Dermis microvascular lymphatic vessel endothelial cell (primary cell): ENCODE measurements at regions not wholly inside any gene's neighbourhood (a gene's known extent, or its start where the extent isn't known, plus 50 kb on each side); places are given as distances from the start of the nearest gene placed in this dataset.
A peak's percentile ranks its signal among the peaks of the same experiment; 100 is the strongest.
"Not testable (repeated sequence)": the region's sequence is repeated elsewhere in the genome, so short reads cannot be mapped to it uniquely, and the experiment has no call there.

Experiments
- DNase-seq, 2 donors: peaks; one replicate each; pipeline versions ENCODE4 v3.0.0 to v3.0.0-alpha.2; 2010; ENCODE audit warnings: low read depth in 2 of 2

GRCh38 chr5:39661026-39661779 is 236.4 kb upstream of the DAB2 start:
- DNase-seq: peak in 1 of 2 donors; percentile 12

DNA sequence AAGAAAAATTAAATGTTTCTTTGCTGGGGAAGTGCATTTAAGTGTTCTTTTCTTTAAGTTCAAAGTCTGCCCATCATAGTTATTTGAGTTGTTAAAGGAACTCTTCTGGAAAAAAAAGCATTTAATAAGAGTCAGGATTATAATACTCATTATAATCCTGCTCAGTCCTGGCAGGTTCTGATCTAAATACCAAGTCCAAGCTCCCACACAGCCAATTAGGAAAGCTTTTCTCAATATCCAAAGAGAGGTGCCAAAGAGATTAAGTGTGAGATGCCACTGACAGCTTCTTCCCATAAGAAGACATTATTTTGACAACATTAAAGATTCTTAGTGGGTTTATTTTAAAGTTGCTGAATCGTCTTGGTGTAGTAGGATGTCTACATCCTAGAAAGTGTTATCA is 235.2 kb upstream of the DAB2 start:
- no peak for DNase-seq

DNA sequence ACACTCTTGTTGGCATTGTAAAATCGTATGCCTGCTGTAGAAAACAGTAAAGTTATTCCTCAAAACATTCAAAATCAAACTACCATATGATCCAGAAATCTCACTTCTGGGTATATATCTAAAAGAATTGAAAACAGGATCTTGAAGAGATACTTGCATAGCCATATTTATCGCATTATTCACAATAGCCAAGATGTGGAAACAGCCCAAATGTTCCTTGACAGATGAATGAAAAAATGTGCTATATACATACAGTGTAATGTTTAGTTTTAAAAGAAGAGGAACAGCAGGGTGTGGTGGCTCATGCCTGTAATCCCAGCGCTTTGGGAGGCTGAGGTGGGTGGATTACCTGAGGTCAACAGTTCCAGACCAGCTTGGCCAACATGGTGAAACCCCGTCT is 234.1 kb upstream of the DAB2 start:
- no peak for DNase-seq

DNA sequence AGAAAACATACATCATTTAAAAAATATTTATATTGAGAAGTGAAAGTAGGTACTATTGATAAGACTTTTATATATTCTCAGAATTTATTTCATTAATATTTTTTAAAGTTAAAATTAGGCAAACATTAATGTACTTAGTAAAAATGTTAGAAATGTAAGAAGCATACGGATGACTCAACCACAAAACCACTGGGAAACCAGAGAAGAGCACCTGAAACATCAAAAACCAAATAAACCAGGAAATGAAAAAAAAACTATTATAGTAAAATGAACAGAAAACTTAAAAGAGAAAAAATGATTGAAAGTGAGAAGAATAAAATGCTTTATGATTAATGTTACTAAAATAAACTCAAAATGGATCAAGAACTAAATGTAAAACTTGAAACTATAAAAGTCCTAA is 233.2 kb upstream of the DAB2 start:
- DNase-seq: no peak

DNA sequence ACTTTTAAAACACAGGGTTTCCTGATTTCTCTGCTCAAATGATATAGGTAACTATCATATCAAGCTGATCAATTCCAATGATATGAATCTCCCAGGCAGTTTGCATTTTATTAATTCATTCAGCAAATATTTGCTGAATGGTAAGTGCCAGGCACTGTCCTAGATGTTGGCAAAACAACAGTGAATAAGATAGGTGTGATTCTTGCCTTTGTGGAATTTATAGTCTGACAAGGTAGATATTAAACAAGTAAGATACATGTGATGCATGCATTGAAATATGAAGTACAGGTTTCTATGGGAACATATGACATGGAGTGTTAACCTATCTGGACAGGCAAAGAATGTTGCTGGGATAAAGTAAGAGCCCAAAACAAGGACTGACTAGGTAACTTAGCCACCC is 231.8 kb upstream of the DAB2 start:
- no peak for DNase-seq

- no peak for DNase-seq
Observed at GRCh38 chr5:39654715-39655114, 229.9 kb upstream of the DAB2 start.

DNA sequence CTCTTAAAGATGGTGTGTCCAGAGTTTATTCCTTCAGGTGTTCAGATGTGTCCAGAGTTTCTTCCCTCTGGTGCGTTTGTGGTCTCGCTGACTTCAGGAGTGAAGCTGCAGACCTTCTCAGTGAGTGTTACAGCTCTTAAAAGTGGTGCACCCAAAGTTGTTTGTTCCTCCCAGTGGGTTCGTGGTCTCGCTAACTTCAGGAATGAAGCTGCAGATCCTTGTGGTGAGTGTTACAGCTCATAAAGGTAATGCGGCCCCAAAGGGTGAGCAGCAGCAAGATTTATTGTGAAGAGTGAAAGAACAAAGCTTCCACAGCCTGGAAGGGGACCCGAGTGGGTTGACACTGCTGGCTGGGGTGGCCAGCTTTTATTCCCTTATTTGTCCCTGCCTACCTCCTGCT is 227.7 kb upstream of the DAB2 start:
- not testable (repeated sequence) for DNase-seq

- no peak for DNase-seq
Observed at GRCh38 chr5:39652036-39652435, 227.3 kb upstream of the DAB2 start.

DNA sequence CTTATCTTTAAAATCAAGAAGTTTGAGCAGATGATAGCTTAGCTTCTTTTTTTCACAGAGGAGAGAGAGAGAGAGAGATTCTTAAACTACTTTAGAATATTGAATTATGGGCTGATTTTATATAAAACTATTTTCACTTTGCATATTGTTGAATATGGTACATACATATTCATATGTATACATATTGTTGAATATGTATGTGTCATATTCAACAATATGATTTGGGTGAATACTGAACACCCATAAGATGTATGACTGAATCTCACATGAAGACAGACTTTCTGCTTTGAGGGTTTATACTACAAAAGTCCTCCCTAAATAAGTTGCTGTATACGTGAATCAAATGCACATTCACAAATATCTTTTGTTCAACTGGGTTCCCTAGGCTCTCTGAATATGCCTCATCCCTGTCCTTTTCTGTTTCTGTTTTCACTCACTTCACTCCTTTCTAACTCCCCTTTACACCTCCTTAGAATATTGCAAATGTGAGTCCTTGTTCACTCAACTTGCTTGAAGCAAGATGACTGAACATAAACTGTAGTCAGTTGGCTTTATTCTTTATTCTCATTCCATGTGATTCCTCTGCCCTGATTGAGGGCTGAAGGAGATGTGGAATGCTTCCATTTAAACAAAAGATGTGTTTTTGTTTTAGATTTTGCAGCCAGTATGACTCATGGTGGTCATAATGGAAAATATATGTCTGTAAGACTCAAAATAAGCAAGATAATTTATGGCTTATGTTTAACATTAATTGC is 225.4 kb upstream of the DAB2 start:
- peak in 1 of 2 donors; percentile 79 for DNase-seq

- peak in 1 of 2 donors; percentile 47 for DNase-seq
Observed at GRCh38 chr5:39648848-39649227, 224.1 kb upstream of the DAB2 start.

DNA sequence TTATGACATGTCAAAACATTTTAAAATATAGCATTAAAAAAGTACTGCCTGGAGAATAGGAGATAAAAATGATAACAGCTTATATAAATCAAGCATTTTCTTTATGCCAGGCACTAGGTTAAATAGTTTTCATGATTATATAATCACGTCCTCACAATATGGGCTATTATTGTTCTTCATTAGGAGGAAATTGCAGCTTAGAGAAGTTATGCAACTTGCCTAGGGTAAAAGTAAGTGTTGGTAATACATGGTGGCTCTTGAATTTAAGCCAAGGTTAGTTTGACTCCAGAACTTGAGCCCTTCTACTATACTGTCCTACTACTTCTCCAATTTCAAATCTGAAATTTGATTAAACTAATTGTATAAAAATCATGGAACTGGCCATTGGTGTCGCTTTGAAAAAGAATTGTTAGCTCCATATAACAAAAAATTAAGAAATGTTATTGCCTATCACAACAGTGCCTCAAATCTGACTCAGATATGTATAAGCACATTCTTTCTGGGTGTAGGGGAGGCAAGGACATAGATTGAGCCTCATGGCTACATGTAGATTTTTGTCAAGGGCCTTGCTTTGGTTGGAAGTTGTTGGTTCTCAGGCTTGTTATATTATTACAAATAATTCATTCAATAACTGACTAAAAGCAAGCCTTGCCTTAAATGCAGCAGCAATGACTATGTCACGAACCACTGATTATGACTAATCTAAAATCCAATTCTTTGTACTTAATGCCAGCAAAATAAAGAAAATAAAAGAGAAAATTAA is 223.5 kb upstream of the DAB2 start:
- DNase-seq: no peak

GRCh38 chr5:39640552-39640951 is 215.8 kb upstream of the DAB2 start:
- DNase-seq: no peak

- DNase-seq: peak in 1 of 2 donors; percentile 43
Observed at GRCh38 chr5:39639618-39640089, 214.9 kb upstream of the DAB2 start.

DNA sequence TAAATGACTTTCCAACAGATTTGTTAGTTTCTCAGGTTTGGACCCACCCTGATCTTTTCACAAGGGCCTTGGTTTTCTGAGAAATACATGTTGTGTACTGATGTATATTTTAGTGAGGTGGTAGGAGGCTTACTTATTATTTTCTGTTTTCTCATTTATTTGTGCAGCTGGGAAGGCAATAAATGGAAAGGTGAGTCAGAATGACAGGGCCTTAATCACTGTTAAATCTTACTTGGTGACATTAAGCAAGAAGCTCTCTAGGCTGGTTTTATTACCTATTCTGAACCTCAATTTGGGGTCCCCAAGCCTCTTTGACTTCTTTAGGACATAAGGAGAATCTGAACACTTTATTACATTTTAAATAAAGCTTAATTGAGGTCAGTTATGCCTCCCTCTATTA is 214.0 kb upstream of the DAB2 start:
- DNase-seq: peak in 1 of 2 donors; percentile 25

- DNase-seq: no peak
Observed at GRCh38 chr5:39633057-39633456, 208.3 kb upstream of the DAB2 start.

GRCh38 chr5:39631958-39632357 is 207.2 kb upstream of the DAB2 start:
- no peak for DNase-seq

DNA sequence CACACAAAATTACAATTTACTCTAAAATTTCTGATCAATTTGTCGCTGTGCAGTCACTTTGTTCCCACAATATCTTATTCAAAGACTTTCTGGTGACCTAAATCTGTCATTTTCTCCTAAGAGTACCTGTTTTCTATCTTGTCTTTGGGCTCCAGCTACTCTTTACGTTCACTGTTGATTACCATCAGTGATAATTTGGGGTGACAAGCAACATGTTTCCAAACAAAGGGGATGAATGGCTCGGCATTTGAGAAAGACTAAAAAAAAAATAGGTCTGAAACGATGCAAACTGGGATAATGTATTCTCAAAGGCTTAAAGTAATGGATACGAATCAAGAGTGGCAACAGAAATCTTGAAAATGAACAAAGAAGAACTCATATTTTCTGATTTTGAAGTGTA is 205.2 kb upstream of the DAB2 start:
- DNase-seq: no peak

DNA sequence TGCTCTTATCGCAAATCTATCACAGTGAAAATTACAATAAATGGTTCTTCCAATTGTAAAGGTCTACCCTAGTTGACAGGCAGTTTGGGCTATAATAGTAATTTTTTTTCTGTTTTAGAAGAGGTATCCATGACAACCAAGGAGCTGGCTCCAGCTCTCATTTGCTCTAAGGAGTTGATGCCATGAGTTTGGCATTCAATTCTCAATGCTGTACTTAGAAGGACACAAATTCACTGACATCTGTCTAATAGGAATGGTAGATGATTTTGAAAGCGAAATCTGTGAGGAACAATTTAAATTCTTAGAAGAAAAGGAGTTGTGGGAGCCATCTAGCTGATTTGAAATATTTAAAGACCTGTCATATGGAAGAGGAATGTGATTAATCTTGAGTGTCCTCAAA is 203.6 kb upstream of the DAB2 start:
- DNase-seq: no peak

- no peak for DNase-seq
Observed at GRCh38 chr5:39624890-39625289, 200.1 kb upstream of the DAB2 start.

DNA sequence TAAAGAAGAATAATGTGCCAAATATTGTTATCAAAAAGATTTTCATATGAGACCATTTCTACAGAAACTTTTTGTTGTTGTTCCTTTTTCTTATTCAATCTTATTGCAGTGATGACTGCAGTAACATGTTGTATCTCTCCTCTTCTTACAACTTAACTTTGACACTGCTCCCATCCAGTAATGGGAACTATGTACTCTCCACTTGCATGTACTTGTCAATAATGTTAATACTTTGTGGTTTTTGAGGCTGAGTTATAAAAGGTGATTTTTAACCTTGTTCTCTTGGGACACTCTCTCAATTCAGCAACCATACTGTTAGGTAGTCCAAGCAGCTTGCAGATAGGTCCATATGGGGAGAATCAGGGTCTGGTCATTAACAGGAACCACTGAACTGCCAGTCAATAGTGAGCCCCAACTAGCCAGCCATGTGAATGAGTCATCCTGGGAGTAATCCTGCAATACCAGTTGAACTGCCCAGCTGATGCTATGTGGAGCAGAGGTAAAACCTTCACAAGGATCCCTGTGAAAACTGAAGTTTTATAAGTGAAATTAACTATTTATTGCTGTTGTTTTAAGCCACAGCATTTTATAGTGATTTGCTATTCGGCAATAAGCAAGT is 199.6 kb upstream of the DAB2 start:
- no peak for DNase-seq

GRCh38 chr5:39623291-39623865 is 198.6 kb upstream of the DAB2 start:
- DNase-seq: no peak
